K562 (cell line): ENCODE measurements at regions not wholly inside any gene's neighbourhood (a gene's known extent, or its start where the extent isn't known, plus 50 kb on each side); places are given as distances from the start of the nearest gene placed in this dataset.

Experiments used
- ARID1B ChIP-seq: fragments of 450-650 bp; IDR thresholded peaks from 2 replicates; pipeline ENCODE4 v1.6.1; 2016; ENCODE audit warnings: antibody characterized with exemption, mild to moderate bottlenecking, inconsistent platforms
- CBFA2T3 ChIP-seq: fragments of 450-650 bp; IDR thresholded peaks from 2 replicates; pipeline ENCODE4 v1.6.1; 2017
- CSDE1 ChIP-seq, 2 experiments: fragments of 450-650 bp; IDR thresholded peaks; 2 replicates each; pipeline ENCODE4 v1.6.1; 2016; ENCODE audit warnings: mild to moderate bottlenecking in 1 of 2
- HMGXB4 ChIP-seq: sonication (generic); formaldehyde crosslinking; IDR thresholded peaks from 2 replicates; pipeline ENCODE4 v1.8.1; 2023; ENCODE audit warnings: mild to moderate bottlenecking, missing genetic modification reagents
- HOMEZ ChIP-seq: fragments of 250-450 bp; sonication (Bioruptor Pico); IDR thresholded peaks from 2 replicates; pipeline ENCODE4 v1.4.0; 2020; ENCODE audit warnings: mild to moderate bottlenecking, moderate library complexity
- KDM4B ChIP-seq, 2 experiments: fragments of 450-650 bp in 1 of 2; sonication (generic) in 1 of 2; IDR thresholded peaks; 2 replicates each; pipeline ENCODE4 v1.6.1; 2016 to 2017; ENCODE audit warnings: borderline replicate concordance in 2 of 2, antibody characterized with exemption in 1 of 2, low read depth in 1 of 2, mild to moderate bottlenecking in 1 of 2
- LCOR ChIP-seq: sonication (generic); formaldehyde crosslinking; IDR thresholded peaks from 2 replicates; pipeline ENCODE4 v1.8.0; 2022; ENCODE audit warnings: mild to moderate bottlenecking, missing genetic modification reagents
- MAFK ChIP-seq: IDR thresholded peaks from 2 replicates; pipeline ENCODE4 v1.6.1; 2011; ENCODE audit warnings: low read length, improper control_type of control experiment
- MECOM ChIP-seq: fragments of 250-450 bp; sonication (Bioruptor Pico); IDR thresholded peaks from 2 replicates; pipeline ENCODE4 v1.8.0; 2022; ENCODE audit warnings: inconsistent platforms
- NR2C1 ChIP-seq, 2 experiments: fragments of 450-650 bp; IDR thresholded peaks; 2 replicates each; pipeline ENCODE4 v1.6.1; 2017; ENCODE audit warnings: mild to moderate bottlenecking in 2 of 2, antibody characterized with exemption in 1 of 2, inconsistent platforms in 1 of 2, missing compliant biosample characterization in 1 of 2, missing genetic modification characterization in 1 of 2
- SMC3 ChIP-seq: conservative IDR thresholded peaks from 2 replicates; pipeline ENCODE4 v1.6.1; 2011; ENCODE audit warnings: low read depth, low read length, improper control_type of control experiment; ENCODE audit not compliant: insufficient read depth
- SP2 ChIP-seq: IDR thresholded peaks from 2 replicates; pipeline ENCODE4 v1.6.1; 2011; ENCODE audit warnings: mild to moderate bottlenecking, low read depth, low read length, moderate library complexity; ENCODE audit not compliant: poor library complexity, severe bottlenecking; ENCODE audit errors: extremely low read depth
- SUPT5H ChIP-seq: fragments of 450-650 bp; IDR thresholded peaks from 2 replicates; pipeline ENCODE4 v1.6.1; 2016
- TBP ChIP-seq: optimal IDR thresholded peaks from 2 replicates; pipeline ENCODE3; 2011; ENCODE audit warnings: low read depth, low read length, improper control_type of control experiment
- XRCC4 ChIP-seq: IDR thresholded peaks from one replicate; pipeline ENCODE4 v1.6.1; 2011; ENCODE audit not compliant: insufficient read depth, insufficient read length; ENCODE audit errors: extremely low read depth
- ZNF165 ChIP-seq: fragments of 250-450 bp; sonication (Bioruptor Pico); IDR thresholded peaks from 2 replicates; pipeline ENCODE4 v1.4.0; 2020; ENCODE audit warnings: borderline replicate concordance
- ZNF280B ChIP-seq: fragments of 250-450 bp; sonication (Bioruptor Pico); IDR thresholded peaks from 2 replicates; pipeline ENCODE4 v1.5.1; 2021; ENCODE audit warnings: mild to moderate bottlenecking
- ZNF592 ChIP-seq: fragments of 450-650 bp; IDR thresholded peaks from 2 replicates; pipeline ENCODE4 v1.6.1; 2017; ENCODE audit warnings: antibody characterized with exemption, mild to moderate bottlenecking
- ZNF830 ChIP-seq: fragments of 250-450 bp; sonication (Bioruptor Pico); IDR thresholded peaks from 2 replicates; pipeline ENCODE4 v1.5.0; 2021; ENCODE audit warnings: mild to moderate bottlenecking

- TF ChIP-seq ZNF592: peak; percentile 59
- TF ChIP-seq NR2C1 (IDR thresholded peaks at IDR 0.05): no peak
- 0 out of 2 replicates have a peak, but pooled peaks have one; percentile 43 for TF ChIP-seq NR2C1 (tag; IDR thresholded peaks at IDR 0.05)
- no peak for TF ChIP-seq TBP
- peak; percentile 58 for TF ChIP-seq CBFA2T3
- no peak for TF ChIP-seq KDM4B (IDR thresholded peaks at IDR 0.05; ENCODE audit: borderline replicate concordance in 2 of 2, low read depth in 1 of 2)
- no peak for TF ChIP-seq LCOR (CRISPR knock-in tag)
- TF ChIP-seq SUPT5H: no peak
- no peak for TF ChIP-seq SMC3
- TF ChIP-seq CSDE1 (IDR thresholded peaks at IDR 0.05): no peak
- no peak for TF ChIP-seq HMGXB4
- 0 out of 2 replicates have a peak, but pooled peaks have one; percentile 10 for TF ChIP-seq ARID1B
- TF ChIP-seq XRCC4: no peak
- TF ChIP-seq ZNF830 (CRISPR knock-in tag): no peak
- peak; percentile 90 for TF ChIP-seq MAFK
- 0 out of 2 replicates have a peak, but pooled peaks have one; percentile 36 for TF ChIP-seq MECOM (CRISPR knock-in tag)
- no peak for TF ChIP-seq ZNF280B
- TF ChIP-seq ZNF165: no peak
- TF ChIP-seq HOMEZ (CRISPR knock-in tag): no peak
- no peak for TF ChIP-seq SP2
These were observed 1726.1 kb upstream of the RAG2 start (continued) for GRCh38 chr11:38323961-38324761.
